IMR-90 (cell line): ENCODE measurements at regions not wholly inside any gene's neighbourhood (a gene's known extent, or its start where the extent isn't known, plus 50 kb on each side); places are given as distances from the start of the nearest gene placed in this dataset.

Experiments used
- ATAC-seq: fragments of 200-7000 bp; cut with Tn5 transposase; 2 replicates; pipeline ENCODE4 v1.9.1; 2020; ENCODE audit warnings: low read depth, mild to moderate bottlenecking, moderate library complexity
- BruUV-seq: library from RNA; stranded (reverse); fragments of 400-500 nt; replicated peaks from 2 replicates; lab custom pipeline; 2021; lab: Mats Ljungman, UMichigan
- CTCF ChIA-PET: fragments of 300-600 bp; formaldehyde crosslinking; extraction: SDS; loops from one replicate; lab custom pipeline; 2021; ENCODE audit warnings: antibody characterized with exemption; lab: Yijun Ruan, JAX
- POLR2A ChIA-PET: fragments of 300-600 bp; sonication (Branson Sonifier 250); formaldehyde crosslinking; loops from one replicate; lab custom pipeline; 2022; ENCODE audit warnings: antibody characterized with exemption; ENCODE audit not compliant: unreplicated experiment; lab: Charles Lee
- DNase-seq: peaks from one replicate; pipeline ENCODE4 v3.0.0; 2013
- H2AFZ ChIP-seq: replicated peaks from 2 replicates; pipeline ENCODE3; 2013; ENCODE audit warnings: low read length, mild to moderate bottlenecking; ENCODE audit not compliant: poor library complexity
- H2AK5ac ChIP-seq: 2 replicates; pipeline ENCODE4 v1.6.1; 2013; ENCODE audit warnings: low read depth, low read length, inconsistent platforms
- H2AK9ac ChIP-seq: replicated peaks from 2 replicates; pipeline ENCODE3; 2013; ENCODE audit warnings: mild to moderate bottlenecking, low read depth, low read length, moderate library complexity; ENCODE audit not compliant: poor library complexity
- H2BK120ac ChIP-seq: 2 replicates; pipeline ENCODE4 v1.6.1; 2013; ENCODE audit warnings: low read depth, low read length, inconsistent platforms
- H2BK15ac ChIP-seq: 3 replicates; pipeline ENCODE4 v1.6.1; 2013; ENCODE audit warnings: low read depth, low read length, inconsistent platforms
- H2BK20ac ChIP-seq: 2 replicates; pipeline ENCODE4 v1.6.1; 2013; ENCODE audit warnings: low read depth, mild to moderate bottlenecking, inconsistent platforms, low read length, moderate library complexity
- H2BK5ac ChIP-seq: 2 replicates; pipeline ENCODE4 v1.6.1; 2013; ENCODE audit warnings: mild to moderate bottlenecking, low read depth, low read length, inconsistent platforms; ENCODE audit not compliant: poor library complexity, severe bottlenecking
- H3K14ac ChIP-seq: replicated peaks from 2 replicates; pipeline ENCODE4 v1.6.1; 2013; ENCODE audit warnings: low read depth, low read length, inconsistent platforms
- H3K18ac ChIP-seq: 2 replicates; pipeline ENCODE4 v1.6.1; 2013; ENCODE audit warnings: low read depth, low read length, control low read depth
- H3K23ac ChIP-seq: 2 replicates; pipeline ENCODE4 v1.6.1; 2013; ENCODE audit warnings: low read depth, low read length, inconsistent platforms
- H3K27ac ChIP-seq: 2 replicates; pipeline ENCODE4 v1.5.1; 2013; ENCODE audit warnings: mild to moderate bottlenecking, control low read depth, low read length; ENCODE audit not compliant: insufficient read depth
- H3K27me3 ChIP-seq: 2 replicates; pipeline ENCODE4 v1.6.1; 2013; ENCODE audit warnings: low read length; ENCODE audit not compliant: control insufficient read depth, insufficient read depth
- H3K36me3 ChIP-seq: 2 replicates; pipeline ENCODE4 v1.6.1; 2013; ENCODE audit warnings: low read length, mixed read lengths; ENCODE audit not compliant: control insufficient read depth, insufficient read depth
- H3K4ac ChIP-seq: 2 replicates; pipeline ENCODE4 v1.6.1; 2013; ENCODE audit warnings: low read depth, low read length, inconsistent platforms
- H3K4me1 ChIP-seq: 2 replicates; pipeline ENCODE4 v1.6.1; 2013; ENCODE audit warnings: low read length, mixed read lengths; ENCODE audit not compliant: control insufficient read depth, insufficient read depth
- H3K4me2 ChIP-seq: 2 replicates; pipeline ENCODE4 v1.6.1; 2013; ENCODE audit warnings: low read depth, mild to moderate bottlenecking, control low read depth, low read length, moderate library complexity
- H3K4me3 ChIP-seq: 2 replicates; pipeline ENCODE4 v1.5.1; 2013; ENCODE audit warnings: low read depth, mild to moderate bottlenecking, control low read depth, low read length, moderate library complexity; ENCODE audit not compliant: insufficient read depth
- H3K56ac ChIP-seq: 2 replicates; pipeline ENCODE4 v1.6.1; 2013; ENCODE audit warnings: low read length, inconsistent platforms; ENCODE audit not compliant: insufficient read depth; ENCODE audit errors: extremely low read depth
- H3K79me1 ChIP-seq, 2 experiments: 2 replicates each; pipeline ENCODE4 v1.6.1; 2013; ENCODE audit warnings: low read length in 2 of 2, inconsistent platforms in 1 of 2, low read depth in 1 of 2
- H3K9ac ChIP-seq: 2 replicates; pipeline ENCODE4 v1.6.1; 2013; ENCODE audit warnings: low read depth, low read length, control low read depth
- H3K9me1 ChIP-seq: 2 replicates; pipeline ENCODE4 v1.6.1; 2013; ENCODE audit warnings: low read length, inconsistent platforms; ENCODE audit not compliant: insufficient read depth
- H3K9me3 ChIP-seq: 2 replicates; pipeline ENCODE4 v1.6.1; 2013; ENCODE audit warnings: low read length; ENCODE audit not compliant: control insufficient read depth, insufficient read depth
- H4K20me1 ChIP-seq: 2 replicates; pipeline ENCODE4 v1.6.1; 2013; ENCODE audit warnings: low read length, inconsistent platforms; ENCODE audit not compliant: insufficient read depth
- H4K5ac ChIP-seq: 2 replicates; pipeline ENCODE4 v1.6.1; 2013; ENCODE audit warnings: mild to moderate bottlenecking, low read depth, low read length, control low read depth
- H4K8ac ChIP-seq, 2 experiments: 2 replicates each; pipeline ENCODE4 v1.6.1; 2013; ENCODE audit warnings: low read depth in 2 of 2, low read length in 2 of 2, control low read depth in 1 of 2, inconsistent platforms in 1 of 2
- H4K91ac ChIP-seq: 2 replicates; pipeline ENCODE4 v1.6.1; 2013; ENCODE audit warnings: low read depth, low read length, inconsistent platforms; ENCODE audit not compliant: insufficient read depth
- BHLHE40 ChIP-seq: fragments of 150-350 bp; IDR thresholded peaks from 2 replicates; pipeline ENCODE4 v1.6.1; 2016; ENCODE audit warnings: mild to moderate bottlenecking, low read depth, low read length
- CEBPB ChIP-seq: IDR thresholded peaks from 2 replicates; pipeline ENCODE4 v1.6.1; 2012; ENCODE audit warnings: low read depth, low read length, improper control_type of control experiment
- CHD1 ChIP-seq: IDR thresholded peaks from 2 replicates; pipeline ENCODE4 v1.6.1; 2012; ENCODE audit warnings: low read depth, low read length, improper control_type of control experiment
- FOS ChIP-seq: fragments of 150-350 bp; IDR thresholded peaks from 2 replicates; pipeline ENCODE4 v1.6.1; 2016; ENCODE audit warnings: low read depth, low read length
- MAZ ChIP-seq: IDR thresholded peaks from 2 replicates; pipeline ENCODE4 v1.6.1; 2012; ENCODE audit warnings: low read depth, mild to moderate bottlenecking, low read length, improper control_type of control experiment, moderate library complexity, borderline replicate concordance
- NFE2L2 ChIP-seq: fragments of 150-350 bp; IDR thresholded peaks from 2 replicates; pipeline ENCODE4 v1.6.1; 2016; ENCODE audit warnings: low read depth, mild to moderate bottlenecking, low read length
- POLR2A ChIP-seq: IDR thresholded peaks from 2 replicates; pipeline ENCODE4 v1.6.1; 2012; ENCODE audit warnings: mild to moderate bottlenecking, low read depth, low read length
- RAD21 ChIP-seq: IDR thresholded peaks from 2 replicates; pipeline ENCODE4 v1.6.1; 2012; ENCODE audit warnings: low read length, improper control_type of control experiment
- RCOR1 ChIP-seq: IDR thresholded peaks from 2 replicates; pipeline ENCODE4 v1.6.1; 2012; ENCODE audit warnings: mild to moderate bottlenecking, low read length, improper control_type of control experiment; ENCODE audit not compliant: insufficient replicate concordance
- RFX5 ChIP-seq: IDR thresholded peaks from 2 replicates; pipeline ENCODE4 v1.8.0; 2012; ENCODE audit warnings: low read depth, mild to moderate bottlenecking, low read length, moderate library complexity
- USF2 ChIP-seq: fragments of 150-350 bp; IDR thresholded peaks from 2 replicates; pipeline ENCODE4 v1.6.1; 2017; ENCODE audit warnings: mild to moderate bottlenecking, antibody characterized with exemption, low read length, low read depth
- WGBS, 2 experiments: methylation state at CpG; one replicate each; pipeline versions ENCODE4 v1.1.5 to v1.1.7; 2013; ENCODE audit warnings: missing lambda C conversion rate in 2 of 2; ENCODE audit not compliant: insufficient read length in 1 of 2; ENCODE audit errors: extremely low coverage in 2 of 2; 5-methylcytosine and 5-hydroxymethylcytosine counted together
- dilution Hi-C: fragments of 300-500 bp; cut with HindIII; formaldehyde crosslinking; loops from one replicate; pipeline ENCODE4 v1.14.3; 2018; ENCODE audit warnings: low sequenced_read_pairs; ENCODE audit not compliant: unreplicated experiment
- in situ Hi-C: fragments of 300-500 bp; cut with MboI; formaldehyde crosslinking; loops from 3 replicates; pipeline ENCODE4 v1.14.3; 2019; ENCODE audit warnings: low sequenced_read_pairs, inconsistent platforms, mixed read lengths
- intact Hi-C: fragments of 100-400 bp; cut with micrococcal nuclease; formaldehyde crosslinking; loops from 2 replicates; pipeline ENCODE4 v1.10.0; 2022
- TF ChIP-seq, protein P1 (sequence below): fragments of 150-350 bp; IDR thresholded peaks from 2 replicates; pipeline ENCODE4 v1.6.1; 2016; ENCODE audit warnings: low read depth, mild to moderate bottlenecking, low read length, moderate library complexity, borderline replicate concordance

DNA sequence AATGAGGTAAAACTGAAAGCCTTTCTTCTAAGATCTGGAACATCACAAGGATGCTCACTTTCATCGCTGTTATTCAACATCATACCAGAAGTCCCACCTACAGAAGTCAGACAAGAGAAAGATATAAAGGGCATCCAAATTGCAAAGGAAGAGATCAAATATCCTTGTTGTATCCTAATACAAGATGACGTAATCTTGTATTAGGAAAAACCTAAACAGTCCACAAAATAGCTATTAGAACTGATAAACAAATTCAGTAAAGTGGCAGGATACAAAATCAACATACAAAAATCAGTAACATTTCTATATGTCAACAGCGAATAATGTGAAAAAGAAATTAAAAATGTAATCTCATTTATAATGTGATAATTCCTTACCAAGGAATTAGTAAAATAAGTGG, 195.1 kb upstream of the CBLB start:
- intact Hi-C loops (no loop called here), in situ Hi-C loops (no loop called here), dilution Hi-C loops (no loop called here)
- BruUV-seq: no TSS peak
- no peak overlapping the region for H2AFZ ChIP-seq
- H3K36me3 ChIP-seq: no peaks in the 10 kb centered on the region
- H3K23ac ChIP-seq: no peak overlapping the region
- H3K4me3 ChIP-seq: no peak overlapping the region
- no peaks in the 10 kb centered on the region for H4K20me1 ChIP-seq
- H3K9me1 ChIP-seq: no peaks in the 10 kb centered on the region
- H2AK5ac ChIP-seq: no peak overlapping the region
- H3K4me2 ChIP-seq: no peak overlapping the region
- no peak for DNase-seq
- no peak overlapping the region for H4K8ac ChIP-seq
- no peak overlapping the region for H3K9ac ChIP-seq
- no peak overlapping the region for H2BK20ac ChIP-seq
- H3K4me1 ChIP-seq: no peaks in the 10 kb centered on the region
- no peaks in the 10 kb centered on the region for H3K79me1 ChIP-seq
- no peak overlapping the region for H3K27ac ChIP-seq
- no peak overlapping the region for H3K56ac ChIP-seq
- H2BK5ac ChIP-seq: no peak overlapping the region
- no CpG with 5 or more reads among the region's 3 CpGs for WGBS, 2 experiments
- H4K91ac ChIP-seq: no peak overlapping the region
- no peak for ATAC-seq
- no peak overlapping the region for H2AK9ac ChIP-seq
- TF ChIP-seq RFX5 (no peak), RCOR1 (no peak), USF2 (no peak), FOS (no peak), CHD1 (no peak), MAZ (no peak), BHLHE40 (no peak), NFE2L2 (no peak), RAD21 (no peak), POLR2A (no peak), CEBPB (no peak)
- TF ChIP-seq, protein P1, sequence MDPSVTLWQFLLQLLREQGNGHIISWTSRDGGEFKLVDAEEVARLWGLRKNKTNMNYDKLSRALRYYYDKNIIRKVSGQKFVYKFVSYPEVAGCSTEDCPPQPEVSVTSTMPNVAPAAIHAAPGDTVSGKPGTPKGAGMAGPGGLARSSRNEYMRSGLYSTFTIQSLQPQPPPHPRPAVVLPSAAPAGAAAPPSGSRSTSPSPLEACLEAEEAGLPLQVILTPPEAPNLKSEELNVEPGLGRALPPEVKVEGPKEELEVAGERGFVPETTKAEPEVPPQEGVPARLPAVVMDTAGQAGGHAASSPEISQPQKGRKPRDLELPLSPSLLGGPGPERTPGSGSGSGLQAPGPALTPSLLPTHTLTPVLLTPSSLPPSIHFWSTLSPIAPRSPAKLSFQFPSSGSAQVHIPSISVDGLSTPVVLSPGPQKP: no peak
- H4K5ac ChIP-seq: no peak overlapping the region
- no peak overlapping the region for H3K14ac ChIP-seq
- H2BK120ac ChIP-seq: no peak overlapping the region
- ChIA-PET CTCF (no interaction called here), POLR2A (no interaction called here)
- H3K4ac ChIP-seq: no peak overlapping the region
- no peak overlapping the region for H3K18ac ChIP-seq
- no peak overlapping the region for H2BK15ac ChIP-seq
- no peaks in the 10 kb centered on the region for H3K27me3 ChIP-seq
- no peaks in the 10 kb centered on the region for H3K9me3 ChIP-seq
